ENCODE measurements at regions not wholly inside any gene's neighbourhood (a gene's known extent, or its start where the extent isn't known, plus 50 kb on each side); places are given as distances from the start of the nearest gene placed in this dataset.

- TF ChIP-seq PHB (CRISPR knock-in tag; IDR thresholded peaks at IDR 0.05) (no peak), MLLT1 (IDR thresholded peaks at IDR 0.05) (no peak)
These were observed 158.8 kb upstream of the AADAT start (continued) for GRCh38 chr4:170248576-170248975.

- Histone ChIP-seq H3K4me3 (no peak overlapping the region), H2AFZ (ENCODE audit: low read depth, low read length) (no peak overlapping the region), H3K9ac (ENCODE audit: insufficient read depth in 1 of 2, low read depth in 2 of 2, low read length in 2 of 2) (no peak overlapping the region), H4K20me1 (replicated peaks; ENCODE audit: control insufficient read depth, insufficient read depth, low read length) (no peaks in the 10 kb centered on the region), H3K9me1 (ENCODE audit: control insufficient read depth, insufficient read depth, low read length) (no peaks in the 10 kb centered on the region), H3K27me3 (ENCODE audit: control insufficient read depth in 2 of 2, insufficient read depth in 2 of 2, low read length in 2 of 2) (no peaks in the 10 kb centered on the region), H3K4me2 (ENCODE audit: insufficient read depth, low read length) (no peak overlapping the region), H3K36me3 (ENCODE audit: control insufficient read depth, insufficient read depth, low read length) (no peaks in the 10 kb centered on the region), H3K79me2 (ENCODE audit: control insufficient read depth, insufficient read depth, low read length) (no peaks in the 10 kb centered on the region), H3K4me1 (replicated peaks in 1 of 2; ENCODE audit: control insufficient read depth in 2 of 2, insufficient read depth in 2 of 2, low read length in 2 of 2) (no peaks in the 10 kb centered on the region), H3K27ac (ENCODE audit: extremely low read depth, low read depth, low read length) (no peak overlapping the region), H3K9me3 (replicated peaks; ENCODE audit: control insufficient read depth, insufficient read depth, low read depth, low read length) (0 out of 2 replicates have a peak, but pooled peaks cover 2% of the 10 kb centered on the region)
- FAIRE-seq (no peak), ATAC-seq (no peak), DNase-seq (ENCODE audit: extremely low read depth in 1 of 4, low spot score in 3 of 4) (no peak)
- POLR2A ChIA-PET = no interaction called here
- BruUV-seq (replicated peaks) = no TSS peak
- intact Hi-C loops (cut with micrococcal nuclease) = no loop called here
- in situ Hi-C loops (cut with MboI) = no loop called here
- WGBS (ENCODE audit: insufficient coverage, low coverage, missing lambda C conversion rate) = 0% methylated on average over 4 of the region's 4 CpGs
- CTCF ChIA-PET (ENCODE audit: low intra/inter-chr PET ratio) = no interaction called here
- no peak for TF ChIP-seq ZNF280B (CRISPR knock-in tag; IDR thresholded peaks at IDR 0.05)
These were observed 158.3 kb upstream of the AADAT start for GRCh38 chr4:170248029-170248428.

All from K562 (cell line).